ENCODE measurements at regions not wholly inside any gene's neighbourhood (a gene's known extent, or its start where the extent isn't known, plus 50 kb on each side); places are given as distances from the start of the nearest gene placed in this dataset.
"Not testable (repeated sequence)": the region's sequence is repeated elsewhere in the genome, so short reads cannot be mapped to it uniquely, and the experiment has no call there.

- DNase-seq (ENCODE audit: low read depth in 3 of 3) = not testable (repeated sequence)
These were observed 104.8 kb upstream of the WIPF3 start for GRCh38 chr7:29701540-29701939.

- not testable (repeated sequence) for DNase-seq (ENCODE audit: low read depth in 3 of 3)
These were observed 102.5 kb upstream of the WIPF3 start for GRCh38 chr7:29703830-29704229.

- not testable (repeated sequence) for DNase-seq (ENCODE audit: low read depth in 3 of 3)
These were observed 97.3 kb upstream of the WIPF3 start for GRCh38 chr7:29709002-29709401.

GRCh38 chr7:29723127-29723526 is 83.2 kb upstream of the WIPF3 start:
- DNase-seq (ENCODE audit: low read depth in 3 of 3) = not testable (repeated sequence)

- DNase-seq (ENCODE audit: low read depth in 3 of 3) = no peak
These were observed 82.7 kb upstream of the WIPF3 start for GRCh38 chr7:29723599-29723998.

- DNase-seq (ENCODE audit: low read depth in 3 of 3) = not testable (repeated sequence)
These were observed 76.7 kb upstream of the WIPF3 start for GRCh38 chr7:29729534-29730165.

- no peak for DNase-seq (ENCODE audit: low read depth in 3 of 3)
These were observed 72.0 kb upstream of the WIPF3 start for GRCh38 chr7:29734246-29734731.

GRCh38 chr7:29747645-29748245 is 58.6 kb upstream of the WIPF3 start:
- DNase-seq (ENCODE audit: low read depth in 3 of 3) = not testable (repeated sequence)

- no peak for DNase-seq (ENCODE audit: low read depth in 3 of 3)
These were observed 57.8 kb upstream of the WIPF3 start for GRCh38 chr7:29748286-29749099.

GRCh38 chr7:29749701-29750321 is 56.5 kb upstream of the WIPF3 start:
- DNase-seq (ENCODE audit: low read depth in 3 of 3) = no peak

- not testable (repeated sequence) for DNase-seq (ENCODE audit: low read depth in 3 of 3)
These were observed 55.9 kb upstream of the WIPF3 start for GRCh38 chr7:29750373-29750940.

GRCh38 chr7:29751012-29751411 is 55.3 kb upstream of the WIPF3 start:
- DNase-seq (ENCODE audit: low read depth in 3 of 3) = not testable (repeated sequence)

GRCh38 chr7:29754874-29755490 is 51.3 kb upstream of the WIPF3 start:
- no peak for DNase-seq (ENCODE audit: low read depth in 3 of 3)

Data from stimulated activated CD4-positive, alpha-beta T cell treated with anti-CD3 and anti-CD28 coated beads, TNF-alpha, amount 100 ng/mL, for 4 hours (primary cell).